Peyer's patch (tissue), 4 donors: ENCODE measurements at regions not wholly inside any gene's neighbourhood (a gene's known extent, or its start where the extent isn't known, plus 50 kb on each side); places are given as distances from the start of the nearest gene placed in this dataset.

ENCODE experiments used
- POLR2A ChIP-seq, 2 donors: fragments of 450-650 bp; IDR thresholded peaks; one replicate each; pipeline ENCODE4 v1.5.1; 2017; ENCODE audit warnings: antibody characterized with exemption in 2 of 2, mild to moderate bottlenecking in 2 of 2, moderate library complexity in 2 of 2
- TF ChIP-seq, protein P1 (sequence below), 6 experiments: fragments of 450-650 bp in 4 of 6; fragments of 200-600 bp in 2 of 6; sonication (generic) in 1 of 6; IDR thresholded peaks; one replicate each; pipeline ENCODE4 v1.5.1; 2017 to 2019; ENCODE audit warnings: antibody characterized with exemption in 6 of 6, mild to moderate bottlenecking in 3 of 6, moderate library complexity in 1 of 6

DNA sequence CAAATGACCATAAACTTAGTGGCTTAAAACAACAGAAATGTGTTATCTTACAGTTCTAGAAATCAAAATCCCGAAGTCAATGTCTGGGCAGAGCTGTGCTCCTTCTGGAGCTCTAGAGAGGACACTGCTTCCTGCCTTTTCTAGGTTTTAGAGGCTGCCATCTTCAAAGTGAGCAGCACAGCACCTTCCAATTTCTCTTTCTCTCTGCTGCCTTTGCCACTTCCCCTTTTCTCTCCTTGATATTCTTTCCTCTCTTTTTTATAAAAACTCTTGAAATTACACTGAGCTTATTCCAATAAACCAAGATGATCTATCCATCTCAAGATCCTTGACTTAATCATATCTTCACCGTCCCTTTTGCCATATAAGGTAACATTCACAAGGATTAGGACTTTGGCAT is 616.9 kb downstream of the PLPP3 start:
- TF ChIP-seq, protein P1, sequence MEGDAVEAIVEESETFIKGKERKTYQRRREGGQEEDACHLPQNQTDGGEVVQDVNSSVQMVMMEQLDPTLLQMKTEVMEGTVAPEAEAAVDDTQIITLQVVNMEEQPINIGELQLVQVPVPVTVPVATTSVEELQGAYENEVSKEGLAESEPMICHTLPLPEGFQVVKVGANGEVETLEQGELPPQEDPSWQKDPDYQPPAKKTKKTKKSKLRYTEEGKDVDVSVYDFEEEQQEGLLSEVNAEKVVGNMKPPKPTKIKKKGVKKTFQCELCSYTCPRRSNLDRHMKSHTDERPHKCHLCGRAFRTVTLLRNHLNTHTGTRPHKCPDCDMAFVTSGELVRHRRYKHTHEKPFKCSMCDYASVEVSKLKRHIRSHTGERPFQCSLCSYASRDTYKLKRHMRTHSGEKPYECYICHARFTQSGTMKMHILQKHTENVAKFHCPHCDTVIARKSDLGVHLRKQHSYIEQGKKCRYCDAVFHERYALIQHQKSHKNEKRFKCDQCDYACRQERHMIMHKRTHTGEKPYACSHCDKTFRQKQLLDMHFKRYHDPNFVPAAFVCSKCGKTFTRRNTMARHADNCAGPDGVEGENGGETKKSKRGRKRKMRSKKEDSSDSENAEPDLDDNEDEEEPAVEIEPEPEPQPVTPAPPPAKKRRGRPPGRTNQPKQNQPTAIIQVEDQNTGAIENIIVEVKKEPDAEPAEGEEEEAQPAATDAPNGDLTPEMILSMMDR (IDR thresholded peaks at IDR 0.05), result no peak
- no peak for TF ChIP-seq POLR2A (IDR thresholded peaks at IDR 0.05)
